GM21619 (cell line): ENCODE measurements at regions not wholly inside any gene's neighbourhood (a gene's known extent, or its start where the extent isn't known, plus 50 kb on each side); places are given as distances from the start of the nearest gene placed in this dataset.
"Not testable (repeated sequence)": the region's sequence is repeated elsewhere in the genome, so short reads cannot be mapped to it uniquely, and the experiment has no call there.

Experiments
- ATAC-seq: cut with Tn5 transposase; IDR thresholded peaks from one replicate; pipeline ENCODE4 v1.9.1; 2021; ENCODE audit not compliant: unreplicated experiment

DNA sequence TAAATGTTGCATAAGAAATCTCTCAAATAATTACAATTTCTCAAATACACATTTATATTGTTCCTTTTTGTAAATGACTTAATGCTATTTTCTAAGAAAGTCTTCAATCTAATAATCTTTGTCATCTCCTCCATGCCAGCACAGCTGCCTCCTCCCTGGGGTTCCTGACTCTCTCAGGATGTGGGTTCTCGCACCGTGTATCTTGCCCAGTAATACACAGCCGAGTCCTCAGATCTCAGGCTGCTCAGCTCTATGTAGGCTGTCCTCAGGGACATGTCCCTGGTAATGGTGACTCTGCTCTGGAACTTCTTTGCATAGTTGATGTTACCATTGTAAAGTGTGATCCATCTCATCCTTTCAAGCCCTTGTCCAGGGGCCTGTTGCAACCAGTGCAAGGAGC lies 1223.7 kb downstream of the TMEM121 start:
- not testable (repeated sequence) for ATAC-seq

DNA sequence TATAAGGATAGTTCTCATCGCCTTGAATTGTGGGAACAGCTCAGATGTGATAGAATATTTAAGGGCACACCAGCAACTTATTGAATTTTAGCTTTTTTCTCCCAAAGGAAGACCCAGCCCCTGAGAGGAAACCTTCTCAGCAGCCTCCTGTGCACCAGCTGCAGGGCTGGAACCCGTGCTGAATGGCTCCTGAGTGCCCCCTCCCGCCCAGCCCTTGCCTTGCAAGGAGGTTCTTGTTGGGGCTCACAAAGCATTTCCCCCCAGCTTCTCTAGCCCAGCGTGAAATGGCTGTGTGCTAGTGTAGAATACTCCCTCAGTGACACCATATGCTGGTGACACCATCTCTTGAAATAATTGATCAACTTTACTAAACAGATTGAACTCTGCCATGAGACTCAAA lies 1227.4 kb downstream of the TMEM121 start:
- ATAC-seq: not testable (repeated sequence)

GRCh38 chr14:106757444-106757843 lies 1231.1 kb downstream of the TMEM121 start:
- not testable (repeated sequence) for ATAC-seq

DNA sequence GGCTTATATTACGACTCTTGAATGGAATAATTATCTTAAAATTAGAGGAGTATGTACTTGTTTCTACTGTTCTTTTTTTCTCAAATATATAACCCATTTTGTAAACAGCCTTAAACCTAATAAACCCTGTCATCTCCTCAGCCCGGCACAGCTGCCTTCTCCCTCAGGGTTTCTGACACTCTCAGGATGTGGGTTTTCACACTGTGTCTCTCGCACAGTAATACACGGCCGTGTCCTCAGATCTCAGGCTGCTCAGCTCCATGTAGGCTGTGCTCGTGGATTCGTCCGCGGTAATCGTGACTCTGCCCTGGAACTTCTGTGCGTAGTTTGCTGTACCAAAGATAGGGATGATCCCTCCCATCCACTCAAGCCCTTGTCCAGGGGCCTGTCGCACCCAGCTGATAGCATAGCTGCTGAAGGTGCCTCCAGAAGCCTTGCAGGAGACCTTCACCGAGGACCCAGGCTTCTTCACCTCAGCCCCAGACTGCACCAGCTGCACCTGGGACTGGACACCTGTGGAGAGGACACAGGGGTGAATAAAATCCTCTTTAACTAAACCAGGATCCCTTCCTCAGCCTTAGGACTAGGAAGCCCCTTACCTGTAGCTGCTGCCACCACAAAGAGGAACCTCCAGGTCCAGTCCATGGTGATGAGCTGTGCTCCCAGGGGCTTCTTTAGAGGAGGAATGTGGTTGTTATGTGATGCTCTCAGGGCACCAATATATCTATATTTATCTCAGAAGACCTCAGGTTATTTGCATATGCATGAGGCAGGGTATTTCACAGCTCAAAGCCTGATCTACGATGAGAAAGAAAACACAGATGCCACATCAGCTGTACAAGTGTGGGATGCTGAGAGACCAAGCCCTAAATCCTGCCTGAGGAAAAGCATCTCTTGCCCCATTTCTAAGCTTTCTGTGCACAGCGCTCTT lies 1235.8 kb downstream of the TMEM121 start:
- not testable (repeated sequence) for ATAC-seq

DNA sequence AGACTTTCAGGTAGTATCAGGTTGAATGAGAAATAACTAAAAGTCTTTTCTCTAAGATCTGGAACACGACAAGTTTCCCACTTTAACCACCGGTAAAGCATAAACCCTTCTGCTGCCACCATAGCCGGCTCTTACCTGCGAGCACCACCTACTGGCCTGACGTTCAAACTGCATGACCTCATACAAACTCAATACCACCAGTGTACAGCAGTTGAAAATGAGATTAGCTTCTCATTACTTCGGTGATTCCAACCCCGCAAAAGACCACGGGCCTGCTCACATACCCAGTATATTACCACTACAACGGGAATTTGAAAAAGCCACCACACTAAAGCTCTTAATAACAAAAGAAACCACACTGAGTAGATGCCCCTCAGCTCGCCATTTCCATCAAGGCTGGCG lies 1238.6 kb downstream of the TMEM121 start:
- ATAC-seq: not testable (repeated sequence)

DNA sequence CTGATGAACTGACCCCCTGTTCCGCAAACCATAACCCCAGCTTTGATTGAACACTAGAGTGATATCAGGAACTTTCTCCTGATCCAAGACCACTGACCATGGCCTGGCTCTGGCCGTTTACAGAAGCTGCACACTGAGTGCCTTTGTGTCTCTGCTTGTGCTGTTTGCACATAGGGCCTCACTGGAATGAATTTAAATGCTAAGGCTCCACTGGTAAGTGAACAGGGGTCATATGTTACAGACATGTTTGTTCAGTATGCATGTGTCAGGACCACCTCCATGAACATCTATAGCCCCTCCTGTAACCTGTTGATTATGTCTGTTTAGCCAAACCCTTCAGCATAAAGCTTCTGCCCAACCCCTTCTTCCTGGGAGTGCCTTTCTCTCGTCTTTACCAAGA lies 1239.8 kb downstream of the TMEM121 start:
- ATAC-seq: no peak

DNA sequence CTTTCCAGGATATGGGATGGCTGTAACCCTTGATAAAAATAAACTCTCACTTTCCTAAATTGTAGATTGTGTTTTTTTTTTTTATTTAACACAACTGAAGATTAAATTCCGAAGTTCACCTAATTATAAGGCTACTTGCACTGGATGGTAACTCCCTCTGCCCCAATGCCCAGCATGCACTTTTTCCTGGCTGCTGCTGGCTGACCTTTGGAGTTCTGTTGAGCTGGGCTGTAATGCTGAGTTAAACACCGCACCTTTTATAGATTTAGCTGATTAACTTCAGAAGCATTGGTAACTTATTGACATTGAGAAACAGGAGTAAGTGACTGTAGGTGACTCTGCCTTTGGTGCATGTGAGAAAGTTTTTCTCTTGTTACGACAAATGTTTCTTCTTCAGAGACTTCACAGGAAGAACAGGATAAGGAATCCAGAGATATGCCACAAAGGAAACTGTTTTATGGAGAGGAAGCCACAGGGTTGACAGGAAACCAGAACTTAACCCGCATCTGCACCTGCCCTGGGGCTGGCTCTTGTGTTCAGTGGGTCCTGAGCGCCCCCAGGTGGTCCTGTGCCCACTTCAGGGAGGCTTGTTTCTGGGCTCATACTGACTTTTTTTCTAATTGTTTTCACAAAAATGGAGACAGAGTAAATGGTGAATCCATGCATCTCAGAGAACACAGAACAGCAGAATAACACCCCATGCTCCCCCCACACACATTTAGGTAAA lies 1240.3 kb downstream of the TMEM121 start:
- not testable (repeated sequence) for ATAC-seq

DNA sequence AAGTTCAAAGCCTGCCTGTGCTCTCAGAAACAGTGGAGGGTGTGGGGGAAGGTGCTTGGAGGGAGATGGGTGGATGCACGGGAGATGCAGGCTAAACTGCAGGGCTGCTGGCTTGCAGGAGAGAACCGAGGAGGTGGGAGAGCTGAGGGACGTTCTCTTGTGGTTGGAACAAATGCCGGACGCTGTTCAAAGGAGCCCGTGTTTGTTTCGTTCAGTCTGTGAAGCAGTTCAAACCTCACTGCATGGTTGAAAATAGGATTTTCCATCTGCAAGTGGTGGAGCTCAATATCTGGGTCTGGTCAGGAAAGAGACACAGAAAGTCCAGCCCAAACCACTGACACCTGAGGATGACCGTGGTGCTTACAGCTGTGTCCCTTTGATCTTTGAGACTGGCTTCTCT lies 1241.8 kb downstream of the TMEM121 start:
- not testable (repeated sequence) for ATAC-seq

DNA sequence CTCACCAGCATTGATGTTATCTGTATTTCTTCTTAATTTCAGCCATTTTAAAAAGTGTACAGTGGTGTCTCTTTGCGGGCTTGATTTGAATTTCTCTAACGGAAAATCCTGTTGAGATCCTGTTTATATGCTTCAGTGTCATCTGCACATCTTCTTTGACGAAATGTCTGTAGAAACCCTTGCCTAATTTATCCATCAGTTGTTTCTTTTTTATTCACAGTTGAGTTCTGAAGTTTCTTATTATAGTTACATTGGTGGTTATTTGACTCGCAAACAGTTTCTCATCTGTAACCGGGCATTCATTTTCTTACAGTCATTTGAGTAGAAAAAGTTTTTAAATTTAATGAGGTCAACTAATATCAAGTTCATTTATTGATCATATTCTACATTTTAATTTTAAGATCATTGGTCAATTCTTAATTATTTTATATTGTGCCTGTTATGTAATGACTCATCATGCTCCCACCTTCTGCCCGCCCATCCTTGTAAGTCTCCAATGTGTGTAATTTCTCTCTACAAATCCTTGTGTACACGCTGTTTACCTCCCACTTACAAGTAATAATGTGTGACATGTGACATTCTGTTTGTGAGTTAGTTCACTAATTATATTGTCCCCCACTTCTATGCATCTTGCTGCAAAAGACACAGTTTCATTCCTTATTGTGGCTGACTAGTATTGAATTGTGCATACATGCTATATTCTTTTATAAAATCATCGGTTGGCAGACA lies 1242.8 kb downstream of the TMEM121 start:
- ATAC-seq: not testable (repeated sequence)

DNA sequence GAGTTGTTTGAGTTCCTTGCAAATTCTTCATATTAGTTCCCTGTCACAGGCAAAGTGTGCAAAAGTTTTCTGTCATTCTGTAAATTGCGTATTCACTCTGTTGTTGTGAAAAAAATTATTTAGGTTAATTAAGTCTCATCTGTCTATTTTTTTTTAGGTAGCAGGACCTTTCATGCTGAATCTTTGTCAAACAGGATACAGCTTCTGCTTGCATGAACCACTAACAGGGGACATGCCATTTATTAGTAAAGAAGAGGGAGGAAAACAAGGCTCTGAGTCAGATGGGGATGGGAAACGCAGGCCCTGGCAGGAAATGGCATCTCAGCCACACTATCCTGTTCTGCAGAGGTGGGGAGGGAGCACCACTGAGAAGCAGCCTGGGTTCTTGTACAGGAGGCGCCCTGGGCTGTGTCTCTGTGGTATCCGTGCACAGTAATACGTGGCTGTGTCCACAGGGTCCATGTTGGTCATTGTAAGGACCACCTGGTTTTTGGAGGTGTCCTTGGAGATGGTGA lies 1243.8 kb downstream of the TMEM121 start:
- not testable (repeated sequence) for ATAC-seq

DNA sequence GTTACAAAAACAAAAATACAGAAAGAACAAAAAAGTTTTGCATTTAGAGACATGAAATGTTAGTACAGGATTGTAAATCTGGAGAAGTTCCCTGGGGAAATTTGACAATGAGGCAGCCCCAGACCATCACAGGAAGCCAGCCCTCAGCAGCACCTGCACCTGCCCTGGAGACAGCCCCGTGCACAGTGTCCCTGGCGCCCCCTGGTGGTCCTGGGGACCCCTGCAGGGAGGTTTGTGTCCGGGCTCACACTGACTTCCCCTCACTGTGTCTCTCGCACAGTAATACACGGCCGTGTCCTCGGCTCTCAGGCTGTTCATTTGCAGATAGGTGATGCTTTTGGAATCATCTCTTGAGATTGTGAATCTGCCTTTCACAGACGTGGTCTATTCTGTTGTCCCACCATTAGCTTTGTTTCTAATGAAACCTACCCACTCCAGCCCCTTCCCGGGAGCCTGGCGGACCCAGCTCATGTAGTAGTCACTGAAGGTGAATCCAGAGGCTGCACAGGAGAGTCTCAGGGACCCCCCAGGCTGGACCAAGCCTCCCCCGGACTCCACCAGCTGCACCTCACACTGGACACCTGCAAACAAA lies 1248.6 kb downstream of the TMEM121 start:
- not testable (repeated sequence) for ATAC-seq

DNA sequence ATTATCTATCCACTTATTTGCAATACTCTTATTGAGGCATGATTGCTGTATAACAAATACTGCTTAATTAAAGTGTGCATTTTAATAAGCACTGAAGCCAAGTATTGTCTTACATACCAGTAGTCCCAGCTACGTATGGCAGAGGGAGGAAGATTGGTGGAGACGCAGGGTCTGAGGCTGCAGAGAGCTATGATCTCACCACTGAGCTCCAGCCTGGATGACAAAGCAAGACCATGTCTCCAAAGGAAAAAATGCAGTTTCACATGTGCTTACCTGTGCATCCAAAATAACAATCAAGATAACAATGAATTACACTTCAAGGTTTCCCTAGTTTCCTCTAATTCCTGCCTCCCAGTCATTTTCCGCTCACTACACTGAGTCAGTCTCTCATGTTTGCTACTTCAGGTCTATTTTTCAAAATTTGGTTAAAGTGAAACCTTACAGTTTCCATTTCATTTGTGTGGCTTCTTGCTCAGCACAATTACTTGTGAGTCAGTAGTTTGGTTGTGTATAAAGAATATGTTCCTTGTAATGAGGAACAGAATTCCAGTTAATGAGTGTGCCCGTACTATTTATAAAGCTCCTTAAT lies 1250.1 kb downstream of the TMEM121 start:
- ATAC-seq: no peak

DNA sequence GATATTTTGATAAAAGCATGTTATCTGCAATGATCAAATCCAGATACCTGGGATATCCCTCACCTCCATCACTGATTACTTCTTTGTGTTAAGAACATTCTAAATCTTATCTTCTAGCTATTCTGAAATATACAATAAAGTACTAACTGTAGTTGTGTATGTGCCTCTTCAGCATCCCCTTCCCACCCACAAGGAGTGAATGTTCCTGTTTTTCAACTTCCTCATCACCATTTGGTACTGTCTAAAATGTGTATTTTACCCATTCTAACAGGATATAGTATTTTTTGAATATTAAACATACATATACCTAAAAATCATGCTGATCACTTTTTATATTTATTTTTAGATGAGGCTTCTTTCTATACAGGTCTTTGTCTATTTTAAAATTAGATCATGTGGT lies 1252.6 kb downstream of the TMEM121 start:
- ATAC-seq: no peak

GRCh38 chr14:106786697-106787096 lies 1260.3 kb downstream of the TMEM121 start:
- no peak for ATAC-seq

GRCh38 chr14:106787626-106788025 lies 1261.2 kb downstream of the TMEM121 start:
- ATAC-seq: no peak

DNA sequence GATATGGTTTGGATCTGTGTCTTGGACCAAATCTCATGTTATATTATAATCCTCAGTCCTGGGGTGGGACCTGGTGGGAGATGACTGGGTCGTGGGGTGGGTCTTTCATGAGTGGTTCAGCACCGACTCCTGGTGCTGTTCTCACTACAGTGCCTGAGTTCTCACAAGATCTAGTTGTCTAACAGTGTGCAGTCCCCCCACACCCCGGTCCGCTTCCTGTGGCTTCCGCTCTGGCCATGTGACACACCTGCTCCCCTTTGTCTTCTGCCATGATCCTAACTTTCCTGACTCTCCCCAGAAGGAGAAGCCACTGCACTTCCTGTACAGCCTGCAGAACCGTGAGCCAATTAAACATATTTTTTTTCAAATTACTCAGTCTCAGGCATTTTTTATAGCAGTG lies 1262.2 kb downstream of the TMEM121 start:
- ATAC-seq: no peak

DNA sequence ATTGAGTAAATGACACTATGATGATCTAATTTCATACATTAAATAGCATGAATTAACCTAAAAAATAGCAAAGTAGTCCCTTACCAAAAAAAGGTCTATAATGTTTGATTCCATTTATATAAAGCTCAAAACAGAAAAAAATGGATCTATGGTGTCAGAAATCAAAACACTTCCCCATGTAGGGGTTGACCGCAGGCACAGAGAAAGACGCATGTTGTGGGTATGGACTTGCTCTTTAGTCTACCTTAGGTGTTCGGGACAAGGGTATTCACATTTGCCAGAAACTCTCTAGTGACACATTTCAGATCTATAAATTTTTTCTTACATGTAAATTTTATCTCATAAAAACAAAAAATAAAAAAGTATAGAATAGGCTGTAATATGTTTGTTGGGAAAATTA lies 1262.9 kb downstream of the TMEM121 start:
- ATAC-seq: no peak

DNA sequence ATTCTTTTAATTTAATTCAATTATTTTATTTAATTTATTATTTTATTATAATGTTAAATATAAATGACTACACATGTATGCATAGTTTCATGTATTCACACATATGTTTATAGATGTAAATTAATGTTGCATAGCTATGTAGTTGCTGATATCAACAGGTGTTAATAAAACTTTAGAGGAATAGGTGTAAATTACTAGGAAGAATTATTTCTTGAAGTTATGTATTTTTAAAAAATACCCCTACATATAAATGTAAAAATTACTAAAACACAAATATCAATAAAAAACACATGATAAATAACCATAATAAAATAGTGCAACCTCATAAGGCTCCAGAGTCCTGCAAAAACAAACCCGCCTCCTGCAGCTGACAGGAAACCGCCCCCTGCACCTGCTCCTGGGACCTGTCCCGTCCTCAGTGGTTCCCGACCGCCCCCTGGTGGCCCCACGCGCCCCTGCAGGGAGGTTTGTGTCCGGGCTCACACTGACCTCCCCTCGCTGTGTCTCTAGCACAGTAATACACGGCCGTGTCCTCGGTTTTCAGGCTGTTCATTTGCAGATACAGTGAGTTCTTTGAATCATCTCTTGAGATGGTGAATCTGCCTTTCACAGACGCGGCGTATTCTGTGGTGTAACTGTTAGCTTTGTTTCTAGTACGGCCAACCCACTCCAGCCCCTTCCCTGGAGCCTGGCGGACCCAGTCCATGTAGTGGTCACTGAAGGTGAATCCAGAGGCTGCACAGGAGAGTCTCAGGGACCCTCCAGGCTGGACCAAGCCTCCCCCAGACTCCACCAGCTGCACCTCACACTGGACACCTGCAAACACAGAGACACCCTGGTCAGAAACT lies 1264.0 kb downstream of the TMEM121 start:
- ATAC-seq: no peak

GRCh38 chr14:106792543-106792942 lies 1266.2 kb downstream of the TMEM121 start:
- ATAC-seq: no peak
